ENCODE measurements at regions not wholly inside any gene's neighbourhood (a gene's known extent, or its start where the extent isn't known, plus 50 kb on each side); places are given as distances from the start of the nearest gene placed in this dataset.

DNA sequence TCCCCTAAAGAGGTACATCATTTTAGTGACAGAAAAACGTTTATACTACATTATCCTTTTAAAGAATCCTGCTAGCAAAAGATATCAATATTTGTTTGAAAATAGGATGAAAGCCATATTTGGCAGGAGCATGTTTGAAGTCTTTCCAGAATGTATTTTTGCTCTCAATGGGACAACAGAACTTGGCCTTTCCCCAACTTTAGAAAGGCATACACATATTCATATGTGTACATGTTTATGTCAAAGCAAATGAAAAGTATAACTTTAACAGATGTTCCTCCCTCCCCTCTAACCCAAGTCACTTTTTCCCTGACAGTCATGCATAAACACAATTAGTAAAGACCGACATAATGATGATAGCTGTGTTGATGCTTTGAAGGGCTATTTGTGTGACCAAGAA is 427.8 kb upstream of the CDH6 start:
- TF ChIP-seq CTCF (IDR thresholded peaks at IDR 0.05; ENCODE audit: borderline replicate concordance, extremely low read depth, low read length, poor library complexity, severe bottlenecking) (no peak), EZH2 (IDR thresholded peaks at IDR 0.05; ENCODE audit: borderline replicate concordance, low read depth, low read length, severe bottlenecking) (no peak)

Measured in DND-41 (cell line).